ENCODE measurements at regions not wholly inside any gene's neighbourhood (a gene's known extent, or its start where the extent isn't known, plus 50 kb on each side); places are given as distances from the start of the nearest gene placed in this dataset.

DNA sequence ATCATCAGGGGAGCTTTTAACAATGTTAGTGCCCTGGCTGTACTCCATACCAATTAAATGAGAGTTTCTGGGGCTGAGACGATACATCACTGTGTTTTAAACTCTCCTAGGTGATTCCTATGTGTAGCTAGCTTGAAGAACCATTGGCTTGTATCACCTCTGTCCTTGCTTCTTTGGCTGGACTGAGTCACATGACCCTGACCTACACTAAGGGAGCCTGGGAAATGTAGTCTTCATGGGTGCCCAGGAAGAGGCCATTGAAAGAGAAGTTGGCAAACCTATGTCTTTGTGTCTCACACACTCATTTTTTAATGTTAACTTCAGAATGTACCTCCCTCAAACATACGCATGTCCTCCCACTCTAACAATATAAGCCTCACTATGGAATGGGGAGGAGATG is 506.6 kb downstream of the DHX35 start:
- Mint-ChIP-seq H3K4me1 (no peaks in the 10 kb centered on the region), H3K4me3 (no peak overlapping the region), H3K27me3 (peaks cover 2% of the 10 kb centered on the region), H3K27ac (peak overlapping the region; percentile 5), H3K9me3 (no peaks in the 10 kb centered on the region), H3K36me3 (peaks cover 3% of the 10 kb centered on the region)
- DNase-seq (ENCODE audit: low spot score in 2 of 2) (no peak), ATAC-seq (ENCODE audit: low read depth) (no peak)

DNA sequence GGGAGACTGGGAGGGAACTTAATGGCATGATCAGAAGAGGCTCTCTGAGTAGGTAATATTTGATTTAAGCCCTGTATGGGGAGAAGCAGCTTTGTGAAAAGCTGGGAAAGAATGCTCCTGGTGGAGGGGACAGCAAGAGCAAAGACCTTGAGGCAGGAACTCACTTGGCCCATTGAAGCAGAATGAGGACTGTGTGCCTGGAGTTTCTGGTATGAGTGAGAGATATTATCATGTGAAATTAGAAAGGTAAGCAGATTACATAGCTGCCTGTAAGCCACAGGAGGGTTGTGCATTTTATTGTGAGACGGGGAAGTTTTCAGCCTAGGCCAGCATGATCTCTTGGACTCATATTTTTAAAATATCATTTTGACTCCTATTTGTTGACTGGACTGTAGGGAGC is 502.1 kb downstream of the DHX35 start:
- Mint-ChIP-seq H3K27me3 (peaks cover 2% of the 10 kb centered on the region), H3K27ac (no peak overlapping the region), H3K4me3 (no peak overlapping the region), H3K9me3 (no peaks in the 10 kb centered on the region), H3K4me1 (no peaks in the 10 kb centered on the region), H3K36me3 (peaks cover 2% of the 10 kb centered on the region)
- ATAC-seq (ENCODE audit: low read depth) (no peak), DNase-seq (ENCODE audit: low spot score in 2 of 2) (no peak)

DNA sequence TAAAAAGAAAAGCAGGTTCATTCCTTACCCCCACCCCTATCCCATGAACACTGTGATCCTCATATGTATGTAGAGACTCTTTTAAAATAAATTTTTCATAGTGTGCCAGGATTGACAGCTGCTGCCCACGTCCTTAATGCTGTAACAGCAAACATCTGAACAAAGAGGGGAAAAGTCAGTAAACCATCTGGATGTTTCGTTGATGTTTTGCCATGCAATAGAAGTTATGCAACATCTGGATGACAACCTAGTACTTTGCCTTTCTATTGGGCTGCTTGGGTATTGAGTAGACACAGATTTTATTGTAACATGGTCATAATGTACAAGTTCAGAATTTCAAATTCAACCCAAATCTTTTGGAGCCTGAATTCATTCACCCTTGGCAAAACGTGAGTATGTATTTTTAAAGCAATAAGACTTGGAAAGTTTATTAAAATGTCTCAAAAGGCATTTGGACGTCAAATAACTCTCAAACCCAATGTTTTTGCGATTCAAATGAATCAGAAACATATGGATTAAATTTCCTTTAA is 500.3 kb downstream of the DHX35 start:
- no peaks in the 10 kb centered on the region for H3K9me3 Mint-ChIP-seq
- H3K27ac Mint-ChIP-seq, result no peak overlapping the region
- peaks cover 3% of the 10 kb centered on the region for H3K36me3 Mint-ChIP-seq
- ATAC-seq (ENCODE audit: low read depth) (no peak), DNase-seq (ENCODE audit: low spot score in 2 of 2) (no peak)
- no peak overlapping the region for H3K4me3 Mint-ChIP-seq
- H3K27me3 Mint-ChIP-seq, result peaks cover 6% of the 10 kb centered on the region
- H3K4me1 Mint-ChIP-seq, result no peaks in the 10 kb centered on the region

- H3K36me3 Mint-ChIP-seq, result peaks cover 1% of the 10 kb centered on the region
- DNase-seq (ENCODE audit: low spot score in 2 of 2) (no peak), ATAC-seq (ENCODE audit: low read depth) (no peak)
- H3K4me3 Mint-ChIP-seq, result no peak overlapping the region
- no peak overlapping the region for H3K27ac Mint-ChIP-seq
- no peaks in the 10 kb centered on the region for H3K9me3 Mint-ChIP-seq
- H3K27me3 Mint-ChIP-seq, result peaks cover 5% of the 10 kb centered on the region
- H3K4me1 Mint-ChIP-seq, result peaks cover 13% of the 10 kb centered on the region
Observed at GRCh38 chr20:39458452-39458851, 496.3 kb downstream of the DHX35 start.

GRCh38 chr20:39453890-39454289 is 491.7 kb downstream of the DHX35 start:
- Mint-ChIP-seq H3K27ac (no peak overlapping the region), H3K27me3 (peaks cover 6% of the 10 kb centered on the region), H3K4me1 (peaks cover 25% of the 10 kb centered on the region), H3K36me3 (peaks cover 1% of the 10 kb centered on the region), H3K4me3 (no peak overlapping the region), H3K9me3 (no peaks in the 10 kb centered on the region)
- no peak for DNase-seq (ENCODE audit: low spot score in 2 of 2)
- peak; percentile 45 for ATAC-seq (ENCODE audit: low read depth)

DNA sequence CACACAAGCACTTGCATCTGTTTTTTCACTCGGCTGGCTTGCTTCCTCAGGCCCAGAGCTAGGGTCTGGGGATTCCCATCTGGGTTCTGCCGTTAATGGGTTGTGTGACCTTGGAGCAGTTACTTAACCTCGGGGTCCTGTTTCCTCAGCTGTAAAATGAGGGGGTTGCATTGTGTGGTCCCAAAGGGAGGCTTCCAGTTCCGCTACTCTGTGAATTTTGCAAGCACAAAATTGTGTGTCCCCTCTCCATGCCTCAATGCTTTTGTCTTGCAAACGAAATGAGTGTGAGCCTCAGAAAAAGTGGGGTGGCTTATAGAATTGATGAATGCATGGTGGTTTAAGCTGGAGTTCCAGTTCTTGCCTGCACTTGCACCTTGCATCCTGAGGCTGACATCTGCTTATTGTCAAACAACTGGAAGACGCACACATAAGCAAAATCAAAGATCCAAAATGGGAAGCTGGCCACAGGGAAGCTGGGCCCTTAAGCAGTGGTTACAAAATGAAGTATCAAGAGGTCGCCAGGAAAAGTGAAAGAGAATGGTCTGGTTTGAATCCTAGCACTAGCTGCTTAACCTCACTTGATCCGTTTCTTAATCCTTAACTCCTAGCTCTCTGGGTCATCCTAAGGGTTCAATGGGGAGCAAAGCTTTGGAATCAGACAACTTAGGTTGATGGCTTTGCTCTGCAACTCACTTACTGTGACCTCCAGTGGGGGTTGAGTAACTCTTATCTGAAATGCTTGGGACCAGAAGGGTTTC is 490.6 kb downstream of the DHX35 start:
- H3K27me3 Mint-ChIP-seq, result peaks cover 1% of the 10 kb centered on the region
- H3K9me3 Mint-ChIP-seq, result no peaks in the 10 kb centered on the region
- no peaks in the 10 kb centered on the region for H3K36me3 Mint-ChIP-seq
- ATAC-seq (ENCODE audit: low read depth) (no peak), DNase-seq (ENCODE audit: low spot score in 2 of 2) (no peak)
- H3K4me1 Mint-ChIP-seq, result peaks cover 25% of the 10 kb centered on the region
- H3K27ac Mint-ChIP-seq, result no peak overlapping the region
- no peak overlapping the region for H3K4me3 Mint-ChIP-seq

DNA sequence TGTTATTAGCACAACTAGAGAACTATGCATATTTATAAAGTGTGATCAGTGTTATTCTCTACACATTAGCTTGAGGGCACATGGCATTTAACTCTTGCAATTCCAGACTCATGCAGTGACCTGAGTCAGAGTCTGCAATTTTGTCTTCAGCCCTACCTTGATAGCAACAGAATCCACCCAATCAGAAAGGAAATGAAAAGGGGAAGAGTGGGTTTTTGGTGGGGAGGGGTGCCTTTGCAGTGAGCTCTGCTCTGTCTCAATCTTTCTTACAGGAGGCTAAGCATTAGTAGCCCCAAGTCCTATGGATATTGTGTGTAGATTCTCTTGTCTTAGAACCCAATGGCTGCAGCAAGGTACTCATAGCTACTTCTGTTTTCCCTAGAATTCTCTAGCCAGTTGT is 489.2 kb downstream of the DHX35 start:
- ATAC-seq (ENCODE audit: low read depth), result peak; percentile 73
- no peaks in the 10 kb centered on the region for H3K36me3 Mint-ChIP-seq
- H3K27me3 Mint-ChIP-seq, result peaks cover 1% of the 10 kb centered on the region
- H3K4me1 Mint-ChIP-seq, result peaks cover 25% of the 10 kb centered on the region
- no peak for DNase-seq (ENCODE audit: low spot score in 2 of 2)
- H3K9me3 Mint-ChIP-seq, result no peaks in the 10 kb centered on the region
- no peak overlapping the region for H3K27ac Mint-ChIP-seq
- H3K4me3 Mint-ChIP-seq, result no peak overlapping the region

GRCh38 chr20:39446397-39446796 is 484.3 kb downstream of the DHX35 start:
- Mint-ChIP-seq H3K27ac (no peak overlapping the region), H3K4me1 (peaks cover 4% of the 10 kb centered on the region), H3K4me3 (no peak overlapping the region), H3K9me3 (no peaks in the 10 kb centered on the region), H3K27me3 (peaks cover 1% of the 10 kb centered on the region), H3K36me3 (no peaks in the 10 kb centered on the region)
- no peak for DNase-seq (ENCODE audit: low spot score in 2 of 2)
- ATAC-seq (ENCODE audit: low read depth), result no peak

GRCh38 chr20:39445095-39445494 is 483.0 kb downstream of the DHX35 start:
- Mint-ChIP-seq H3K9me3 (no peaks in the 10 kb centered on the region), H3K27me3 (peaks cover 1% of the 10 kb centered on the region), H3K4me1 (no peaks in the 10 kb centered on the region), H3K27ac (no peak overlapping the region), H3K4me3 (no peak overlapping the region), H3K36me3 (no peaks in the 10 kb centered on the region)
- ATAC-seq (ENCODE audit: low read depth) (no peak), DNase-seq (ENCODE audit: low spot score in 2 of 2) (no peak)

DNA sequence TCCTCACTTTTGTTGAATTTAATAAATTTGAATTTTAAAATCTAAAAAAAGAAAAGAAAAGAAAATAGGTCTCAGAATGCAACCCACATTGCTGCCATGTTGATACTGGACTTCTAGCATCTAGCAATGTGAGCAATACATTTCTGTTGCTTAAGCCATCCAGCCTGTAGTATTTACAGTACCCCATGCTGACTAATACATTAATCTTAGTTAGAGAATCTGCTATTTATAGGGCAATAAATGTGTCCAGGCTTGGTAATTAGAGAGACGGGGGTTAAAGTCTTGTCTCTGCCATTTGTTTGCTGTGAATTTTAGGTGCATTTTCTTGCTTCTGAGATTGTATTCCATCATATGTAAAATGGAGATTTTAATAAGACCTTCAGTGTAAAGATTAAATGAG is 471.3 kb downstream of the DHX35 start:
- ATAC-seq (ENCODE audit: low read depth), result no peak

DNA sequence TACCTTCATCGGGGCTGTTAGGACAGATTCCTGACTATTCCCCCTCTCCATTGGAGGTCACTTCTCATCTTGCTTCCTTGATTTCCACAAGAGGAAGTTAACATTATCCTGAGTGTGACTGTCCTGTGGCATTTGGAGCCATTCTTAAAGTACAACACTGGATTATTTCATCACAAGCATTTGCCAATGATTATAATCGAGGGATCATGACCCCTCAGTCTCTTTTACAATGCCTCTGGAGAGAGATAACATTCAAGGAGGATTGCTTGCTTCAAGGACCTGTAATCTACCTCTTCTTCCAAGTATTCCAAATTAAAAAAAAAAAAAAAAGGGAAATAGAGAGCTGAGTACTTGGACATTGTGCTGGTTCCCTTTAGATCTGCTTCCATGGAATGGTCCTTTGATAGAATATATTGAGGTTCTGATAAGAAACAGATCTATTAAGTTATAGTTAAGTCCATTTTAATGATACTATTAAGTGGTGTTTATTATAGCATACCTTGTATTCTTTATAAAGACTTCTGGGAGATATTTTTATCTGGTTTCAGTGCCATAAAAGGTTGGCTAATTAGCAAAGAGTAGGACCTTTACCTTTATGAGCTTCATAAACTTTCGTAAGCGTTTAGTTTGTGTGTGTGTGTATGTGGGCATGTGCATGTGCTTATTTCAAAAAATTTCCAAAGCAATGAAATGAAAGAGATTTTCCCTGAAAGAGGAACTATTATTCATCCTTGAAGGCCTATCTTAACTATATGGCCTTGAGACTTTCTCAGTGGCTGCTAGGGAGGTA is 469.1 kb downstream of the DHX35 start:
- H3K27me3 Mint-ChIP-seq, result no peaks in the 10 kb centered on the region
- H3K27ac Mint-ChIP-seq, result no peak overlapping the region
- H3K4me3 Mint-ChIP-seq, result no peak overlapping the region
- peaks cover 3% of the 10 kb centered on the region for H3K36me3 Mint-ChIP-seq
- peaks cover 5% of the 10 kb centered on the region for H3K4me1 Mint-ChIP-seq
- DNase-seq (ENCODE audit: low spot score in 2 of 2), result no peak
- peaks cover 2% of the 10 kb centered on the region for H3K9me3 Mint-ChIP-seq
- no peak for ATAC-seq (ENCODE audit: low read depth)

More for the DNA sequence above, 471.3 kb downstream of the DHX35 start:
- Mint-ChIP-seq H3K36me3 (peaks cover 3% of the 10 kb centered on the region), H3K4me3 (no peak overlapping the region), H3K27me3 (no peaks in the 10 kb centered on the region), H3K4me1 (peaks cover 5% of the 10 kb centered on the region), H3K9me3 (peaks cover 2% of the 10 kb centered on the region), H3K27ac (no peak overlapping the region)
- no peak for DNase-seq (ENCODE audit: low spot score in 2 of 2)

DNA sequence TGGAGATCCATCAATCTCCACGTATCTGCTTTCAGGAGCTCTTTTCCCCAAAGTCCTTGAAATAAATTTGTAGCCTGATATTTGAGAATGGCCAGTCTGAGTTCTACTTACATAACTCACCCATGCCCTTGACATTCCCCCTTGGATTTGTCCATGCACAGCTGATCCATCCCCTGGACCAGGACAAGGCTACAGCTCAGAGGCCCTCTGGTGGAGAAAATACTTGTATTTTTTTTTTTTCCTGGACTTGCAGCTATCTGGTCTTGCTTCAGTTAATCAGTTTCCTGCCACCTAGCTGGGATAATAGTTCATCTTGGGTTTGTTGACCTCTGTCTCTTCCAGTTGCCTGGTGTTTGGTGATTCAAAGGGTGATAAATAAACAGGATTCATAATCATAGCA is 467.6 kb downstream of the DHX35 start:
- Mint-ChIP-seq H3K36me3 (peaks cover 3% of the 10 kb centered on the region), H3K27ac (no peak overlapping the region), H3K9me3 (peaks cover 2% of the 10 kb centered on the region), H3K4me1 (peaks cover 5% of the 10 kb centered on the region), H3K4me3 (no peak overlapping the region), H3K27me3 (no peaks in the 10 kb centered on the region)
- no peak for DNase-seq (ENCODE audit: low spot score in 2 of 2)
- ATAC-seq (ENCODE audit: low read depth), result no peak

- Mint-ChIP-seq H3K9me3 (no peaks in the 10 kb centered on the region), H3K27ac (no peak overlapping the region), H3K4me1 (peaks cover 7% of the 10 kb centered on the region), H3K4me3 (no peak overlapping the region), H3K36me3 (peaks cover 1% of the 10 kb centered on the region), H3K27me3 (no peaks in the 10 kb centered on the region)
- no peak for ATAC-seq (ENCODE audit: low read depth)
- no peak for DNase-seq (ENCODE audit: low spot score in 2 of 2)
Observed at GRCh38 chr20:39424962-39425678, 463.0 kb downstream of the DHX35 start.

GRCh38 chr20:39421571-39422105 is 459.5 kb downstream of the DHX35 start:
- DNase-seq (ENCODE audit: low spot score in 2 of 2) (no peak), ATAC-seq (ENCODE audit: low read depth) (no peak)
- no peaks in the 10 kb centered on the region for H3K27me3 Mint-ChIP-seq
- no peak overlapping the region for H3K4me3 Mint-ChIP-seq
- peaks cover 4% of the 10 kb centered on the region for H3K4me1 Mint-ChIP-seq
- H3K36me3 Mint-ChIP-seq, result peaks cover 1% of the 10 kb centered on the region
- H3K27ac Mint-ChIP-seq, result no peak overlapping the region
- no peaks in the 10 kb centered on the region for H3K9me3 Mint-ChIP-seq

All from memory B cell (primary cell).